ENCODE measurements at regions not wholly inside any gene's neighbourhood (a gene's known extent, or its start where the extent isn't known, plus 50 kb on each side); places are given as distances from the start of the nearest gene placed in this dataset.

DNA sequence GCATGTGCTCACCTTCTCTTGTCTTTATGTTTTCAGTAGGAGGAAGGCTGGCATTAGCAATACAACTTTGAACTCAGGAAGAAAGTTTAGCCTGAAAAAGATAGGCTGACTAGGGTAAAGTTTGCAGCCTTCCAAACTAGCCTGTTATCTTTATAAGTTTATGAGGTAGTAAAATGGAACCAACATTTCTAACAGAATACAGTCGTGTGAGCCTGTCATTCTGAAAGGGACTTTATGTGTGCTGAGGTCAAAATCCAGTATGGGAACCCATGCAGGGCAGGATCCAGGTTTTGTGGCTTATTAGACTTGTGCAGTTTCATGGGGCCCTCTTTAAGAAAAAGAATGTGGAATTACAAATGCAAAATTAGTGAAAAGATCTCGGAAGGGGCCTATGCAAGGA is 201.0 kb upstream of the PRPS1L1 start:
- TF ChIP-seq POLR2A (IDR thresholded peaks at IDR 0.05; ENCODE audit: extremely low read depth, insufficient read length) (no peak), MYC (IDR thresholded peaks at IDR 0.05; ENCODE audit: low read depth, low read length) (no peak)

Data from NB4 (cell line).